NCI-H1092 treated with DMSO at 0.1 percent for 48 hours (cell line): ENCODE measurements at regions not wholly inside any gene's neighbourhood (a gene's known extent, or its start where the extent isn't known, plus 50 kb on each side); places are given as distances from the start of the nearest gene placed in this dataset.
"Not testable (repeated sequence)": the region's sequence is repeated elsewhere in the genome, so short reads cannot be mapped to it uniquely, and the experiment has no call there.

ENCODE experiments used
- DNase-seq: peaks from one replicate; lab custom pipeline; 2025; lab: John Stamatoyannopoulos, UW

GRCh38 chr5:104002783-104003182 is 440.2 kb upstream of the NUDT12 start:
- DNase-seq, result not testable (repeated sequence)

- DNase-seq, result no peak
Observed at GRCh38 chr5:104001136-104001535, 438.5 kb upstream of the NUDT12 start.

- no peak for DNase-seq
Observed at GRCh38 chr5:103993031-103993430, 430.4 kb upstream of the NUDT12 start.

GRCh38 chr5:103990064-103990463 is 427.5 kb upstream of the NUDT12 start:
- no peak for DNase-seq

- no peak for DNase-seq
Observed at GRCh38 chr5:103981592-103981991, 419.0 kb upstream of the NUDT12 start.

GRCh38 chr5:103973669-103974068 is 411.1 kb upstream of the NUDT12 start:
- DNase-seq, result no peak

- not testable (repeated sequence) for DNase-seq
Observed at GRCh38 chr5:103966295-103966694, 403.7 kb upstream of the NUDT12 start.

GRCh38 chr5:103962023-103962422 is 399.4 kb upstream of the NUDT12 start:
- no peak for DNase-seq

- no peak for DNase-seq
Observed at GRCh38 chr5:103953601-103954382, 391.2 kb upstream of the NUDT12 start.

- peak; percentile 49 for DNase-seq
Observed at GRCh38 chr5:103951776-103952175, 389.2 kb upstream of the NUDT12 start.

- DNase-seq, result no peak
Observed at GRCh38 chr5:103943230-103943629, 380.6 kb upstream of the NUDT12 start.

GRCh38 chr5:103942587-103943186 is 380.1 kb upstream of the NUDT12 start:
- DNase-seq, result peak; percentile 12

- DNase-seq, result no peak
Observed at GRCh38 chr5:103941596-103941995, 379.0 kb upstream of the NUDT12 start.

GRCh38 chr5:103938146-103938695 is 375.6 kb upstream of the NUDT12 start:
- DNase-seq, result no peak

GRCh38 chr5:103929338-103930013 is 366.9 kb upstream of the NUDT12 start:
- no peak for DNase-seq

GRCh38 chr5:103927739-103928138 is 365.1 kb upstream of the NUDT12 start:
- DNase-seq, result no peak

- DNase-seq, result no peak
Observed at GRCh38 chr5:103923616-103924168, 361.1 kb upstream of the NUDT12 start.

- DNase-seq, result no peak
Observed at GRCh38 chr5:103919506-103919905, 356.9 kb upstream of the NUDT12 start.

GRCh38 chr5:103918668-103919367 is 356.2 kb upstream of the NUDT12 start:
- DNase-seq, result no peak

GRCh38 chr5:103915081-103915480 is 352.5 kb upstream of the NUDT12 start:
- DNase-seq, result no peak

- DNase-seq, result no peak
Observed at GRCh38 chr5:103910786-103911185, 348.2 kb upstream of the NUDT12 start.

- DNase-seq, result no peak
Observed at GRCh38 chr5:103910011-103910410, 347.4 kb upstream of the NUDT12 start.
